DOHH2 (cell line): ENCODE measurements at regions not wholly inside any gene's neighbourhood (a gene's known extent, or its start where the extent isn't known, plus 50 kb on each side); places are given as distances from the start of the nearest gene placed in this dataset.

ENCODE experiments used
- H3F3A ChIP-seq: fragments of 200-600 bp; sonication (generic), shearing (Covaris generic); 2 replicates; pipeline ENCODE4 v1.6.0; 2016; ENCODE audit warnings: antibody characterized with exemption, mild to moderate bottlenecking; ENCODE audit not compliant: control insufficient read depth, insufficient read depth
- H3K27ac ChIP-seq: fragments of 200-600 bp; sonication (generic); 2 replicates; pipeline ENCODE4 v1.5.1; 2014; ENCODE audit warnings: low read depth, mild to moderate bottlenecking, low read length, moderate library complexity
- H3K27me3 ChIP-seq: fragments of 200-600 bp; sonication (generic); 2 replicates; pipeline ENCODE4 v1.6.1; 2014; ENCODE audit warnings: mild to moderate bottlenecking, low read length, mixed read lengths; ENCODE audit not compliant: control insufficient read depth
- H3K36me3 ChIP-seq: fragments of 200-600 bp; sonication (generic); 2 replicates; pipeline ENCODE4 v1.6.1; 2014; ENCODE audit warnings: mild to moderate bottlenecking, low read length, moderate library complexity, mixed read lengths; ENCODE audit not compliant: control insufficient read depth
- H3K4me1 ChIP-seq: fragments of 200-600 bp; sonication (generic); 2 replicates; pipeline ENCODE4 v1.6.1; 2014; ENCODE audit warnings: mild to moderate bottlenecking, low read length, mixed read lengths; ENCODE audit not compliant: control insufficient read depth
- H3K4me2 ChIP-seq: fragments of 200-600 bp; sonication (generic); 2 replicates; pipeline ENCODE4 v1.6.0; 2014; ENCODE audit warnings: mild to moderate bottlenecking, low read length, moderate library complexity
- H3K4me3 ChIP-seq: fragments of 200-600 bp; sonication (generic); 2 replicates; pipeline ENCODE4 v1.5.1; 2014; ENCODE audit warnings: mild to moderate bottlenecking, low read length, mixed read lengths
- H3K79me2 ChIP-seq: fragments of 200-600 bp; sonication (generic); 2 replicates; pipeline ENCODE4 v1.6.1; 2014; ENCODE audit warnings: mild to moderate bottlenecking, low read length, mixed read lengths; ENCODE audit not compliant: control insufficient read depth
- H3K9me2 ChIP-seq: fragments of 200-600 bp; sonication (generic); replicated peaks from 2 replicates; pipeline ENCODE4 v1.6.1; 2014; ENCODE audit warnings: mild to moderate bottlenecking, low read length, mixed read lengths; ENCODE audit not compliant: control insufficient read depth
- H3K9me3 ChIP-seq: fragments of 200-600 bp; sonication (generic); 2 replicates; pipeline ENCODE4 v1.6.1; 2014; ENCODE audit warnings: antibody characterized with exemption, low read length, mixed read lengths; ENCODE audit not compliant: control insufficient read depth, insufficient read depth
- H4K20me1 ChIP-seq: fragments of 200-600 bp; sonication (generic); 2 replicates; pipeline ENCODE4 v1.6.0; 2014; ENCODE audit warnings: low read depth, mild to moderate bottlenecking, antibody characterized with exemption, low read length, moderate library complexity; ENCODE audit not compliant: control insufficient read depth, insufficient read depth
- EZH2phosphoT487 ChIP-seq: fragments of 200-600 bp; sonication (generic); IDR thresholded peaks from 2 replicates; pipeline ENCODE4 v1.6.1; 2017; ENCODE audit warnings: borderline replicate concordance, mild to moderate bottlenecking, antibody characterized with exemption, low read length, moderate library complexity, mixed read lengths
- TF ChIP-seq, protein P1 (sequence below): fragments of 200-600 bp; sonication (generic); IDR thresholded peaks from one replicate; pipeline ENCODE4 v1.5.1; 2014; ENCODE audit warnings: antibody characterized with exemption, mild to moderate bottlenecking, low read depth, low read length; ENCODE audit not compliant: poor library complexity, severe bottlenecking

DNA sequence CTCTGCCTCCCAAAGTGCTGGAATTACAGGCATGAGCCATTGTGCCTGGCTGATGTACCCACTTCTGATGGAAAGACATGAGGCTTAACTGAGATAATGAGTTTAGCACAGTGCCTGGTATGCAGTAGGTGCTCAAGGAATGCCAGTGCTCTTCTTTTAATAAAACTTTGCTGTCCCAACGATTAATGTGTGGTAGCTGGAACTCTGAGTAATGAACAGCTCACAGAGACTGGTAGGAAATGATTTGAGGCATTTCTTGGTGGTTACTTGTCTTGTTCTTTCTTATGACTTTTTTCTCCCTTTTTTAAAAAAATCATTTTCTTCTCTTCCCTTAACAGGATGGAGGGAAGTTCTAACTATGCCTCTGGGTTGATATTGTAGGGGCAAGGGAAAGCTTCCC, 235.7 kb upstream of the PWP1 start:
- no peaks in the 10 kb centered on the region for H3K27me3 ChIP-seq
- no peak overlapping the region for H3K27ac ChIP-seq
- no peak overlapping the region for H3K4me2 ChIP-seq
- H3K36me3 ChIP-seq, result no peaks in the 10 kb centered on the region
- no peaks in the 10 kb centered on the region for H3K4me1 ChIP-seq
- H3F3A ChIP-seq, result no peaks in the 10 kb centered on the region
- H3K79me2 ChIP-seq, result no peaks in the 10 kb centered on the region
- H3K4me3 ChIP-seq, result no peak overlapping the region
- no peak for TF ChIP-seq EZH2phosphoT487
- TF ChIP-seq, protein P1, sequence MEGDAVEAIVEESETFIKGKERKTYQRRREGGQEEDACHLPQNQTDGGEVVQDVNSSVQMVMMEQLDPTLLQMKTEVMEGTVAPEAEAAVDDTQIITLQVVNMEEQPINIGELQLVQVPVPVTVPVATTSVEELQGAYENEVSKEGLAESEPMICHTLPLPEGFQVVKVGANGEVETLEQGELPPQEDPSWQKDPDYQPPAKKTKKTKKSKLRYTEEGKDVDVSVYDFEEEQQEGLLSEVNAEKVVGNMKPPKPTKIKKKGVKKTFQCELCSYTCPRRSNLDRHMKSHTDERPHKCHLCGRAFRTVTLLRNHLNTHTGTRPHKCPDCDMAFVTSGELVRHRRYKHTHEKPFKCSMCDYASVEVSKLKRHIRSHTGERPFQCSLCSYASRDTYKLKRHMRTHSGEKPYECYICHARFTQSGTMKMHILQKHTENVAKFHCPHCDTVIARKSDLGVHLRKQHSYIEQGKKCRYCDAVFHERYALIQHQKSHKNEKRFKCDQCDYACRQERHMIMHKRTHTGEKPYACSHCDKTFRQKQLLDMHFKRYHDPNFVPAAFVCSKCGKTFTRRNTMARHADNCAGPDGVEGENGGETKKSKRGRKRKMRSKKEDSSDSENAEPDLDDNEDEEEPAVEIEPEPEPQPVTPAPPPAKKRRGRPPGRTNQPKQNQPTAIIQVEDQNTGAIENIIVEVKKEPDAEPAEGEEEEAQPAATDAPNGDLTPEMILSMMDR, result no peak
- no peaks in the 10 kb centered on the region for H4K20me1 ChIP-seq
- H3K9me3 ChIP-seq, result no peaks in the 10 kb centered on the region
- no peaks in the 10 kb centered on the region for H3K9me2 ChIP-seq

DNA sequence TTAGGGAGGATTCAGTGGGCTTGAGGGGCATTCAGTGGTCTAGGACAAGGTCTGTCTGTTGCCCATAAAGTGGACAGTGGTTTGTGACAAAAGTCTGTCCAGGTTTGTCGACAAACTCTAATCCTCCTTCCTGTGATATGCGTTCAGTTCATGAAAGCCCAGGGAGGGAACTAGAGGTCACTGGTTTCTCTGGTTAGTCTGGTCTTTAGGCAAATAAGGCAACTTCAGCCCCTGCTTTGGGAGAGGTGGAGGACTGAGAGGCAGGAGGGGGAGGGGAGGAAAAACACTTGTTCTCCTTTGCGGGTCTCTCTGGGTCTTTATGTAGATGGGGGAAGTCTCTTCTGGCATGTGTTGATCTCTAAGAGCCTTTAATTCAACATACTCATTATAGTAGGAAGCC, 235.1 kb upstream of the PWP1 start:
- Histone ChIP-seq H3K27me3 (no peaks in the 10 kb centered on the region), H3K4me1 (no peaks in the 10 kb centered on the region), H3K4me2 (no peak overlapping the region), H3F3A (no peaks in the 10 kb centered on the region), H3K9me2 (no peaks in the 10 kb centered on the region), H3K79me2 (no peaks in the 10 kb centered on the region), H3K36me3 (no peaks in the 10 kb centered on the region), H3K9me3 (no peaks in the 10 kb centered on the region), H3K4me3 (no peak overlapping the region), H3K27ac (no peak overlapping the region), H4K20me1 (no peaks in the 10 kb centered on the region)
- TF ChIP-seq, protein P1, result no peak
- TF ChIP-seq EZH2phosphoT487, result no peak

DNA sequence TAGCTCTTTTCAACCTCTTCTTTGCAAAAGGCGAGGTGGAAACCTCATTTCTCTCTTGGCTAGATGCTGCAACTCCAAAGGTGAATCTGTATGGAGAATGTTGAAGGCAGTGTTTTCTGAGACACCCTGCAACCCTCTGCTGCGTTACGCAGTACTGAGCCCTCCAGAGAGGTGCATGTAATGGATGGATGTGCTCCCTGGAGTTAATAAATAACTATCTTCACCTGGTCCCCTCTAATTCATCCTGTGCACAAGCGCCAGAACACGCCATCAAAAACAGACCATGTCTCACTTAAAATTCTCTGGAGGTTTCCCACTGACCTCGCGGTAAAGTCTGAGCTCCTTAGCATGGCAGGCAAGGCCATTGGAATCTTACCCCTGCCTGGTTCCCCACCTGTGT, 234.4 kb upstream of the PWP1 start:
- H3K27ac ChIP-seq, result no peak overlapping the region
- H3K27me3 ChIP-seq, result no peaks in the 10 kb centered on the region
- no peaks in the 10 kb centered on the region for H4K20me1 ChIP-seq
- H3K36me3 ChIP-seq, result no peaks in the 10 kb centered on the region
- H3K9me2 ChIP-seq, result no peaks in the 10 kb centered on the region
- no peak for TF ChIP-seq EZH2phosphoT487
- TF ChIP-seq, protein P1, result no peak
- no peak overlapping the region for H3K4me3 ChIP-seq
- no peaks in the 10 kb centered on the region for H3K9me3 ChIP-seq
- no peaks in the 10 kb centered on the region for H3K4me1 ChIP-seq
- no peak overlapping the region for H3K4me2 ChIP-seq
- no peaks in the 10 kb centered on the region for H3K79me2 ChIP-seq
- no peaks in the 10 kb centered on the region for H3F3A ChIP-seq
